ENCODE measurements at regions not wholly inside any gene's neighbourhood (a gene's known extent, or its start where the extent isn't known, plus 50 kb on each side); places are given as distances from the start of the nearest gene placed in this dataset.

DNA sequence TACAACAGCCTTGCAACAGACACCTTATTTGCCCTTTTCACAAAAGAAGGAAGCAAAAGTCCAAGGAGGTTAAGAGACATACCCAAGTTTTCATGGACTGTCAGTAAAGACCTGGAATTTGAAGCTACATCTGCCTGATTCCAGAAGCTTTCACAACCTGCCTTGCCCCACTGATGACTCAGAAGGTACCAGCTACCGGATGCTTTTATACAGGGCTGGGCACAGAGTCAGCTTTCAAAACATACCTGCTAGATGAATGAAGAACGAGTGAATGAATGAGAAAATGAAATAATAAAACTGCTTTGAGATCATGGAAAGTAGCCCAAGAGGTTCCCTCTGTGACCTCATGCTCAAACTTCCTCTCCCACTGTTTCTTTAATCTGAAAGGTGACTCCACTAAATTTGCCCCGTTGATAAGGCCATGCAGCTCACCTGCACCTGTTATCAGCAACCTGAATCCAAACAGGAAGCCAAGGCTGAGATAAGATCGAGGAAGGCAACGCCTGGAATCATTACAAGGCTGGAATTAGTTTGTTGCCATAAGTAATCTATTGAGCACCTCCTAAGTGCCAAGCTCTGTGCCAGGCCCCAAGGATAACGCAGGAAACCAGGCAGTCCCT lies 151.5 kb downstream of the WDR11 start:
- DNase-seq (ENCODE audit: low spot score) = no peak
- Histone ChIP-seq H3K27ac (no peak overlapping the region), H3K4me3 (no peak overlapping the region)
- TF ChIP-seq CTCF (IDR thresholded peaks at IDR 0.05) = no peak

GRCh38 chr10:121005948-121006587 lies 154.9 kb downstream of the WDR11 start:
- no peak for DNase-seq (ENCODE audit: low spot score)
- TF ChIP-seq CTCF (IDR thresholded peaks at IDR 0.05) = no peak
- H3K27ac ChIP-seq = no peak overlapping the region
- no peak overlapping the region for H3K4me3 ChIP-seq

- Histone ChIP-seq H3K27ac (no peak overlapping the region), H3K4me3 (no peak overlapping the region)
- TF ChIP-seq CTCF (IDR thresholded peaks at IDR 0.05) = no peak
- no peak for DNase-seq (ENCODE audit: low spot score)
These were observed 156.1 kb downstream of the WDR11 start for GRCh38 chr10:121007264-121007663.

GRCh38 chr10:121015916-121016315 lies 164.8 kb downstream of the WDR11 start:
- Histone ChIP-seq H3K4me3 (no peak overlapping the region), H3K27ac (no peak overlapping the region)
- no peak for DNase-seq (ENCODE audit: low spot score)
- no peak for TF ChIP-seq CTCF (IDR thresholded peaks at IDR 0.05)

GRCh38 chr10:121024905-121025584 lies 173.9 kb downstream of the WDR11 start:
- no peak for DNase-seq (ENCODE audit: low spot score)
- TF ChIP-seq CTCF (IDR thresholded peaks at IDR 0.05) = no peak
- Histone ChIP-seq H3K27ac (no peak overlapping the region), H3K4me3 (no peak overlapping the region)

DNA sequence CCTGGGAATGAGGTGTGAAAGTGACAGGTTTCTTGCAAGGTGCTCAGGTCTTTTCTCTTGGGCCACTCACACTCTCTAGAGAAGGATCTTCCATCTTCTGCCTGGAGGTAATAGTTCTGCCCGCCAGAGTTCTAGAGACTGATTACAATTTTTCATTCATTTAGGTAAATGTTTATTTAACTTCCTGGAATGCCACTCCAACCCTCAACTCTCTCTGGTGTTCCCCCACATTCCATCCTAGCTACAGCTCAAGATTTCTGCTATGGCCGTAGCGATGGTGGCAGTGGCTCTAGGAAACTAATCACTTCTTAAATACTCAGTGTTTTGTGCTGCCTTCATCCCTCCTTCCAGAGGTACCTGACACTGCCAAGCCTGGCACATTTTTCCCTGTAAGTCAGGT lies 174.6 kb downstream of the WDR11 start:
- no peak for TF ChIP-seq CTCF (IDR thresholded peaks at IDR 0.05)
- Histone ChIP-seq H3K4me3 (no peak overlapping the region), H3K27ac (no peak overlapping the region)
- DNase-seq (ENCODE audit: low spot score) = no peak

GRCh38 chr10:121027371-121027770 lies 176.2 kb downstream of the WDR11 start:
- no peak overlapping the region for H3K4me3 ChIP-seq
- TF ChIP-seq CTCF (IDR thresholded peaks at IDR 0.05) = no peak
- H3K27ac ChIP-seq = no peak overlapping the region
- DNase-seq (ENCODE audit: low spot score) = no peak
